GM21360 (cell line): ENCODE measurements at regions not wholly inside any gene's neighbourhood (a gene's known extent, or its start where the extent isn't known, plus 50 kb on each side); places are given as distances from the start of the nearest gene placed in this dataset.
"Not testable (repeated sequence)": the region's sequence is repeated elsewhere in the genome, so short reads cannot be mapped to it uniquely, and the experiment has no call there.

ENCODE experiments used
- ATAC-seq: cut with Tn5 transposase; IDR thresholded peaks from one replicate; pipeline ENCODE4 v1.9.1; 2021; ENCODE audit warnings: mild to moderate bottlenecking, moderate library complexity; ENCODE audit not compliant: unreplicated experiment

- not testable (repeated sequence) for ATAC-seq
Measured at GRCh38 chr4:27075603-27076002, 215.0 kb downstream of the STIM2 start.

DNA sequence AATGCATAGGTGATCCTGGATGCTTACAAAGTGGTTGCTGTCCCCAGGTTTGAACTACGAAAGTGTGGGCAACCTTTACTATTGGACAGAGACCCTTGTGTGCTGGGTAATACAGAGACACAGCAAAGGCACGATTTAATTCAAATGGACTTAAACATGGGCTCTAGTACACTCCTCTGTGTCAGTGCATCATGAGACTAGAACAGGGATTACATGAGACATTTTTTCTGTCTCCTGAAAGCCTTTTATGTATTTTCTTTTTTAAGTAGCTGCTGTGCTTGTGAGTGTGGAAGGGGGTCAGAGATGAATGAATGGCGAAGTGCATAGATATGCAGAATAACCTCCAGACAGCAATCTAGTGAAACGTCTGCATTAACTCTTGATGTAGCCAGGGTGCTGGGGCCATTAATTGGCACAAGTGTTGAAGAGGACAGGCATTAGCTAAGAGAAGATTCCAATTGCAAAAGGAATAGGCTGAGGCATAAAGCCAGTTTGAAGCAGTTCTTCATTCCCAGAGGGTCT is 218.4 kb downstream of the STIM2 start:
- no peak for ATAC-seq

DNA sequence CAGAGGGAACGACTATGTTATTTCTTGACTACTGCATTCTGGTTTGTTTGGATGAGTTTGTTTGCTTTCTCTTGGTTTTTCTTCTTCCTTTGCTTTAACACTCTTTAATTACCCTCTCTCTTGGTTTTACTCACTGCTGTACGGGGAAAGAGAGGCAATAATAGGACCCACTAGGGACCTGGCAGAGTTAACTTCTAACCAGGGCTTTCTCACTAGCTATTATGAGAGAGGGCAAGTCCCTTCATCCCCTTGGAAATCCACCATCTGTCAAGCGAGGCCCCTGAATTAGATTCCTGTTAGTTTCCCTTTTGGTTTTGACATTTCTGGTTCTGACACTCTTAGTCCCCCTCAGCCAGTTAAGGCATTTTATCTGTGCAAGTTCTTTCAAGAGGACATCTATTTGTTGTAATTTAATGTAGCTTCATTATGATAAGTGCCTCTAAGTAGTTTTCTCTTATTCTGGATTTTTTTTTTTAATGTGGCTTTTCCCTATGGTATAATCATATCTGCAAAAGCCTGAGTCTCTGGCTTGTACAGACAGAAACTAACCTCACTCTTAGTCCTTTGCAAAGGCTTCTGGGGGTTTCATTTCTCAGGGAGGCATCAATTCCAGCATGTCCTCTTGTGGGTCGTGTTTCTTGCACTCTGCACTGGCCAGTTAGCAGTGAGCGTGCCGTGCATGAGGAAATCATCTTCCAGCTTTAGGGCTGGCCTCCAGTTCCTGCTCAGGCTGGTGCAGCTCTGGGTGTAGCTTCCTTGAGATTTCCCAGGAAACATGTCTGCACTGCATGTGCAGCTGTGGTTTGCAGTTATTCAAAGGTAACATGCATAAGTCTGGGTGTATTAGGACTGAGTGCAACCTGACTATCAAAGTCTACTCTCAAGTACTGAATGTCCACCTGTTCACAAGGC is 221.3 kb downstream of the STIM2 start:
- ATAC-seq = no peak

- ATAC-seq = no peak
Measured at GRCh38 chr4:27082776-27083175, 222.1 kb downstream of the STIM2 start.

GRCh38 chr4:27084685-27085361 is 224.2 kb downstream of the STIM2 start:
- ATAC-seq = no peak

DNA sequence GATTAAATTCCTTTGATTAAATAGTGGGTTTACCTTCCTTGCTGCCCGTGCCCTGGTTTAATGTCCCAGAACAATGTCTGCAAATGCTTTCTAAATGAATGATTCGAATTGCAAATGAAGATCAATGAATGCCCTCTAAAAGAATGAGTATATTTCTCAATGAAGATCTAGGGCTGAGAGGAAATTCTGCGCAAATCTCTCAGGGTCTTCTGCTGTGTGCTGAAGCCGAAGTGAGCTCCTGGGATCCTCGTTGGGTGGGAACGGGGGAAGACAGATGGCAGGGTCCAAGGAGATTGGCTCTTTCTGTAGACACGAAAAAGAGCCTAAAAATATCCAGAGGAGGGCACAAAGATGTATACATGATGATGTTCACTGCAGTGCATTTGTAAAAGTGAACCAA is 224.8 kb downstream of the STIM2 start:
- no peak for ATAC-seq

DNA sequence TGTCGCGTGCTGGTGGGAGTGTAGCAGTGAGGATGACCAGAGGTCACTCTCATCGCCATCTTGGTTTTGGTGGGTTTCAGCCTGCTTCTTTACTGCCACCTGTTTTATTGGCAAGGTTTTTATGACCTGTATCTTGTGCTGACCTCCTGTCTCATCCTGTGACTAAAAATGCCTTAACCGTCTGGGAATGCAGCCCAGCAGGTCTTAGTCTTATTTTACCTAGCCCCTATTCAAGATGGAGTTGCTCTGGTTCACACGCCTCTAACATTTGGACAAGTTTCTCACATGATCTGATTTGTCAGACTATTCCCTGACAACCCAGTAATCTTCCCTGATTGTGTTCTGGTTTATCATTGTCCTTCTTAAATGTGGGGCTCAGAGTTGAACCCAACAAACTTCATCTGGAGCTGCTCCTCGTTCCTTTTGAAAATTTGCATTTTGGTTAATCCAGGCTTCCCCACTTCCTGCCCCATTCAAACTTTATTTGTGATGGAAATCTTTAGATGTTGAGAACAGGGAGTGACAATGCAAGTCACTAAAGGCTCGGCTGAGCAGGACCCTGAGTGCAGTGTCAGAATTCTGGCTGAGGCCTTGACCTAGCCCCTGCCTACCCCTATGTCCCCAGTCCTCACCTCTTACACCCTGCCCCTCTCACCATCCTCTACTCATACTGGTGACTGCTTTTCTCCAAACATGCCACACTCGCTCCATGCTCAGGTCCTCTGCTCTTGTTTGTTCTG is 226.8 kb downstream of the STIM2 start:
- ATAC-seq = no peak

DNA sequence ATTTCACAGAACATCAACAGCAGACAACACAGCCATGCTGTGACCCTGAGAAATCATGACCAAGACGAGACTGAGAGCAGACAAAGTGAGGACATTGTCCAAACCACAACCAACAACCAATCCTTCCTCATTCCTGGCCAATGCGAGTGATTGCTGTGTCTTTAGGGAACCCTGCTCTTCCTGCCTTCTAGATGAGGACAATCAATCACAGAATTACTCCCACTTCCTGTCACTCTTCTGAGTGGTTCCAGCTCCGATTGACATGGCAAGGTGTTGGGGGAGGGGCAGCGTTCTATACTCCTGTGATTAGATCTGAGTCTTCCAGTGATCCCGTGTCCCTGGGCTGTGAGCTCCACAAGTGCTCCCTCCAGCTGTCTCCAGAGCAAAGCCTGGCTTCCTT is 227.8 kb downstream of the STIM2 start:
- ATAC-seq = no peak

DNA sequence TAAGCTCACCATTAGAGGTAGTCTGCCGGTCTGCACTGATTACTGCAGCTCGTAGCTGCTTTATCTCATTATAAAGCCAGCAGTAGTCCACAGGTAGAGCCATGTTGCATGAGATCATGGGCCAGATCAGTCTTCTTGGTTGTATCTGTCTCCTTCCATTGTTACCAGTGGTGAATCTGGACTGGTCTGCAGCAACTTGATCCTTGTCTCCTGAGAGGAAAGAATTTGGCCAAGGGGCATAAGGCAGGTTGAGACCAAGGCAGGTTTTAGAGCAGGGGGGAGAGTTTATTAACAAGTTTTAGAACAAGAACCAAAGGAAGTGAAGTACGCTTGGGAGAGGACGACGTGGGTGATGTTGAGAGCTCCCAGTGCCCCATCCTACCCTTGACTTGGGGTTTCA is 228.5 kb downstream of the STIM2 start:
- ATAC-seq = no peak

- no peak for ATAC-seq
Measured at GRCh38 chr4:27090406-27090805, 229.8 kb downstream of the STIM2 start.

- no peak for ATAC-seq
Measured at GRCh38 chr4:27094224-27094623, 233.6 kb downstream of the STIM2 start.

- no peak for ATAC-seq
Measured at GRCh38 chr4:27094783-27095182, 234.1 kb downstream of the STIM2 start.

DNA sequence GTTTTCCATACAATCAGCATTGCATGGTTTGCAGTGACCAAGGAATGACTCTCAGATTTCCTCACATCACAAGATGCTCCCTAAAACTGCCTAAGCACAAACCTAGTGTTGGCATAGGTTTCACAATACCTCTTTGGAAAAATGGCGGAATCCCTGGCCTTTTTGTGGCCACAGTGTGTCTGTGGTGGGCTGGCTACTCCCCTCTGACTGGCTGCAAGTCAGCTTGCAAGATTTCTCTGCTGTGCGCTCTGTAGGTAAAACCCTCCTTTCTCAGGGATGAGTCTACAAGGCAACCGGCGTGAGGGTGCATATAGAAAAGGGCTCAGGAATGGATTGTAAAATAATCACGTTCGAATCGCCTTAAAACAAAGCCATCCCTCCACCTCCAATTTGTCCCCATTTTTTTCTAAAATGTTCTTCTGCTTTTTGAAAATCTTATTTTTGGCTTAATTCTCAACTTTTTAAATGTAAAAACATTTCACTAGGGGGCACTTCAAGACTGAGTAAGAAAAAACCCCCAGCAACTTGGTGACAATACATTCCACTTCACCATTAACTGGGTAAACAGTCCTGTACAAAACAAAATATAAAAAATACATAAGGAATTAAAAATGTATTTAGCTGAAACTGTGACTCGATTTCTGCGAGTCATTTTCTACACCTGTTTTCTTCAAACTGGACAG is 235.6 kb downstream of the STIM2 start:
- ATAC-seq = no peak

DNA sequence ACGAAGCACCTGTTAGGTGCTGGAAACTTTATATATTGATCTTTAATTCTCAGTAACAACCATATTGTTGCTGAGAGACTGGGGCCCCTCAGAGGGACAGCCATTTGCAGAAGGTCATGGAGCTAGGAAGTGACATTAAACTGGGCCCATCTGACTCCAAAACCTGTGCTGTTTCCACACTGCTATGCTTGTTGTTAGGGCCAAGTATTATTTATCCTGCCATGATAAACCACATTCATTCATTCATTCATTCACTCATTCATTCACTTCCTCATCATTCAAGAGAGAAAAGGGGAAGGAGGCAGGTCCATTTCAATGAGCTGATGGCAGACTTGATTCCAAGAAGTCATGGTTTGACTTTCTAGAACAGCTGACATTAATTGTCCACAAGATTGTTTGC is 237.4 kb downstream of the STIM2 start:
- no peak for ATAC-seq

DNA sequence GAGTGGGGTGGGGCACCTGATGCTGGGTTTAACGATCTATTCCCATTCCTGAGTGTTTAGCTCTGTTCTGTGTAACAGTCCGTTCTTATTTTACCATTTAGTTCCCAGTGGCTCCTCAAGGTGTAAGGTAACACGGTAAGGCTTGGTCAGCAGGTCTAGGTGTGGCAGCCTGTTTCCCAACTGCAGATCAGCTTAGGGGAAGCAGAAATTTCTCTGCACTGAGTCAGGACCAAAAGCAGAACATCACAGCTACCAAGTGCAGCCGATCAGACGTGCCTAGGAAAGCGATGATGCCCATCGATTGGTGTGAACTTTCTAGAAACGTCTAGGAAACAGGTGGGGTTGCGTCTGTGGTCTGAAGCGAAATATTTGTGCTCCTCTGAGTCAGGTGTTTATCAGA is 240.1 kb downstream of the STIM2 start:
- ATAC-seq = no peak

GRCh38 chr4:27101126-27101525 is 240.5 kb downstream of the STIM2 start:
- no peak for ATAC-seq

DNA sequence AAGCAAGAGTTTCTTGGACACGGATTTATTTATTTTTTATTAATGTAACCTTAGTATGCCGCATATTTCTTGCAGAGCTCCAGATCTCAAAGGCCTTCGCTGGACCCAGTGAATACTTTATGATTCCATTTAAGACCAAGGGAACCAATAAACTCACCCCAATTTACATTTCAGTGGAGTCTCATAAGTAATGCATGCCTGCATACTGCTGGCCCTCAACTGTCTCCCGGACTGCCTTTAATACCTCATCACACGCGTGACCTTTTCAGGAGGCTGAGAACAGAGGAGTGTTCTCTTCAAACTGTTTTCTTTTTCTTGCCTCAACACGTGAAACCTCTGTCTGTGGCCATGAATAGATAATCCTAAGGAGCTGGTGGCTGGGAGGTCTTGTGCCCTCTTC is 240.9 kb downstream of the STIM2 start:
- ATAC-seq = no peak

DNA sequence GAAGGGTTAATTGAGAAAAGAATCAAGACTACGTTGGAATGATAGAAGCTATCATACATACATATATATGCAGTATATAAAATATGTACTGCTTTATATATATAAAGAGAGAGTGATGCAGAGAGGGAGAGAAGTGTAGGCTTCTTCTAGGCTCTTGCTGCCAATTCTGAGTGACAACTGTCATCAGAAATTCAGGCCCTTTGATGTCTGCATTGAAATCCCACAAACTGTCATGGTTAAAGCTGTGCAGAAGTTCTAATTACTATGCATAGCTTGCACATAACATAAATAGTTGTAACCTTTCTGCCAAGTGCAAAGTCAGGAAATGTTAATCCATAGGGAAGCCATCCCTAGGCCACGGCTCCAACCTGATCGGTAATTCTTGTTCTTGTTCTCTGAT is 251.0 kb downstream of the STIM2 start:
- no peak for ATAC-seq

GRCh38 chr4:27112587-27112986 is 251.9 kb downstream of the STIM2 start:
- no peak for ATAC-seq

DNA sequence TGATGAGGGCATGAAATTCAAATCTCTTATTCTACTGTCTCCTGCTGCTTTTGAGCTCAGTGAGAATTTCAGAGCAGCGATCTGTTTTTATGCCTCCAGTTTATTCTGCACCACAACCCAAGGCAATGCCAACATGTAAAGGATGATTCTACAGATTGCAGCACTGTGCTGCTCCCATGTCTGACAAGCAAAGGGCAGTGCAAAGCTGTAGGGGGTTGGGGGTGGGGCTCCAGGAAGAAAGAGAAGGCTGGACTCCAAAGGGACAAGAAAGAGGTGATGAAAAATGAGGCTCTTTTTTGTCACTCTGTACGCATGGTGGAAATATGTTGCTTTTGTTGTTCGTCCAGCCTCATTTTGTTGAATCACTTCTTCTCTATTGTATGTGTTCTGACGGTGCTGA is 254.6 kb downstream of the STIM2 start:
- ATAC-seq = no peak

DNA sequence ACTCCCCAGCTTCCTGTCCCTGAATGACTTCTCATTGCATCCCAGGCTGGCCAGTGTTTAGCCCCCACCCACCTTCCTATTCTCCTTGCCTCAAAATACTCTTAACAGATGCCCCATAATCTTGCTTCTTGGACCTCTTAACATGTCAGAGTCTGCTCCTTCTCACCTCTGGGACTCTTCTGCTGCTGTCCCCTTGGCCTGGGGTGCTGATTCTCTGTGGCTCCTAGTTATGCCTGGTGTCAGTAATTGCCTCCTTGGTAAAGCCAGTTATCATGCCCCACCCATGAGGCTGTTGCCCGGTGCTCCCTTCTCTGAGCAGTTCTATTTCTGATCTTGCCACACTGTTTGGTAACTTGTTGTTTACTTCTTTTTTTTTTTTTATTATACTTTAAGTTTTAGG is 256.8 kb downstream of the STIM2 start:
- no peak for ATAC-seq
